Right kidney (tissue), 1 donor: ENCODE measurements at regions not wholly inside any gene's neighbourhood (a gene's known extent, or its start where the extent isn't known, plus 50 kb on each side); places are given as distances from the start of the nearest gene placed in this dataset.

Experiments used
- DNase-seq: peaks from one replicate; pipeline ENCODE4 v3.0.0-alpha.2; 2016

GRCh38 chr3:80601479-80601878 lies 833.7 kb upstream of the ROBO1 start:
- DNase-seq, result no peak

GRCh38 chr3:80592792-80593191 lies 825.0 kb upstream of the ROBO1 start:
- no peak for DNase-seq

- no peak for DNase-seq
Observed at GRCh38 chr3:80586338-80586737, 818.5 kb upstream of the ROBO1 start.

GRCh38 chr3:80580146-80580545 lies 812.3 kb upstream of the ROBO1 start:
- DNase-seq, result no peak

- no peak for DNase-seq
Observed at GRCh38 chr3:80564391-80564790, 796.6 kb upstream of the ROBO1 start.

GRCh38 chr3:80559701-80560100 lies 791.9 kb upstream of the ROBO1 start:
- DNase-seq, result no peak

GRCh38 chr3:80556763-80557162 lies 789.0 kb upstream of the ROBO1 start:
- DNase-seq, result no peak

GRCh38 chr3:80554304-80554703 lies 786.5 kb upstream of the ROBO1 start:
- DNase-seq, result no peak

GRCh38 chr3:80553211-80553610 lies 785.4 kb upstream of the ROBO1 start:
- no peak for DNase-seq

GRCh38 chr3:80550174-80550573 lies 782.4 kb upstream of the ROBO1 start:
- DNase-seq, result no peak

GRCh38 chr3:80549173-80549572 lies 781.4 kb upstream of the ROBO1 start:
- DNase-seq, result no peak

GRCh38 chr3:80543154-80543553 lies 775.4 kb upstream of the ROBO1 start:
- DNase-seq, result no peak

GRCh38 chr3:80542456-80542855 lies 774.7 kb upstream of the ROBO1 start:
- no peak for DNase-seq

- DNase-seq, result no peak
Observed at GRCh38 chr3:80537680-80538079, 769.9 kb upstream of the ROBO1 start.

- no peak for DNase-seq
Observed at GRCh38 chr3:80535286-80535685, 767.5 kb upstream of the ROBO1 start.

- DNase-seq, result no peak
Observed at GRCh38 chr3:80533553-80533952, 765.8 kb upstream of the ROBO1 start.

GRCh38 chr3:80526153-80526552 lies 758.4 kb upstream of the ROBO1 start:
- DNase-seq, result no peak

- DNase-seq, result no peak
Observed at GRCh38 chr3:80521081-80521480, 753.3 kb upstream of the ROBO1 start.

GRCh38 chr3:80519436-80519835 lies 751.6 kb upstream of the ROBO1 start:
- DNase-seq, result no peak

GRCh38 chr3:80496452-80496851 lies 728.7 kb upstream of the ROBO1 start:
- no peak for DNase-seq

GRCh38 chr3:80492162-80492561 lies 724.4 kb upstream of the ROBO1 start:
- DNase-seq, result no peak

- no peak for DNase-seq
Observed at GRCh38 chr3:80472961-80473360, 705.2 kb upstream of the ROBO1 start.

GRCh38 chr3:80472459-80472858 lies 704.7 kb upstream of the ROBO1 start:
- no peak for DNase-seq

- DNase-seq, result no peak
Observed at GRCh38 chr3:80470433-80470832, 702.6 kb upstream of the ROBO1 start.

- DNase-seq, result no peak
Observed at GRCh38 chr3:80465746-80466145, 697.9 kb upstream of the ROBO1 start.

GRCh38 chr3:80451393-80451792 lies 683.6 kb upstream of the ROBO1 start:
- no peak for DNase-seq
